HG02840 (cell line): ENCODE measurements at regions not wholly inside any gene's neighbourhood (a gene's known extent, or its start where the extent isn't known, plus 50 kb on each side); places are given as distances from the start of the nearest gene placed in this dataset.
"Not testable (repeated sequence)": the region's sequence is repeated elsewhere in the genome, so short reads cannot be mapped to it uniquely, and the experiment has no call there.

Experiments
- ATAC-seq: cut with Tn5 transposase; IDR thresholded peaks from one replicate; pipeline ENCODE4 v1.9.1; 2021; ENCODE audit warnings: mild to moderate bottlenecking, moderate library complexity, moderate number of reproducible peaks; ENCODE audit not compliant: unreplicated experiment, low FRiP score

DNA sequence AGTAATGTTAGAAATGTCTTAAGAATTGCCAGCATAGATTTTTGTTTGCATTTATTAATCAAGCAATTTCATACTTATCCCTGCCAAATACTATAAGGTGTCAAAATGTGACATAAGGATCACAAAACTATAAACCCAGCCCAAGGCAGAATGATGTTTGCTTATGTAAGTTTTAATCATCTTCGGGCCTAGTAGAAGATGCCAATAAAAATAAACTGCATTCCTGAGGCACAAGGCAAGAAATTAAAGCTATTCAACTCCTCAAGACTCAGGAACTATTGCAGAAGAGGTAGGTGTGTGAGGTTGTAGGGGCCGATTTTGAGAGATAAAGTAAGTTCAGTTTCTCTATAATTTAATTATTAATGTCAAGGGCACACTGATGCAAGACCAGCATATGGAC is 189.4 kb upstream of the AHR start:
- no peak for ATAC-seq

DNA sequence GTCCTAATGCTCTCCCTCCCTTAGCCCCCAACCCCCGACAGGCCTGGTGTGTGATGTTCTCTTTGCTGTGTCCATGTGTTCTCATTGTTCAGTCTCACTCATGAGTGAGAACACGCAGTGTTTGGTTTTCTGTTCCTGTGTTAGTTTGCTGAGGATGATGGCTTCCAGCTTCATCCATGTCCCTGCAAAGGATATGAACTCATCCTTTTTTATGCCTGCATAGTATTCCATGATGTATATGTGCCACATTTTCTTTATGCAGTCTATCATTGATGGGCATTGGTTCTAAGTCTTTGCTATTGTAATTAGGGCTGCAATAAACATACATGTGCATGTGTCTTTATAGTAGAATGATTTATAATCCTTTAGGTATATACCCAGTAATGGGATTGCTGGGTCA is 184.7 kb upstream of the AHR start:
- not testable (repeated sequence) for ATAC-seq

DNA sequence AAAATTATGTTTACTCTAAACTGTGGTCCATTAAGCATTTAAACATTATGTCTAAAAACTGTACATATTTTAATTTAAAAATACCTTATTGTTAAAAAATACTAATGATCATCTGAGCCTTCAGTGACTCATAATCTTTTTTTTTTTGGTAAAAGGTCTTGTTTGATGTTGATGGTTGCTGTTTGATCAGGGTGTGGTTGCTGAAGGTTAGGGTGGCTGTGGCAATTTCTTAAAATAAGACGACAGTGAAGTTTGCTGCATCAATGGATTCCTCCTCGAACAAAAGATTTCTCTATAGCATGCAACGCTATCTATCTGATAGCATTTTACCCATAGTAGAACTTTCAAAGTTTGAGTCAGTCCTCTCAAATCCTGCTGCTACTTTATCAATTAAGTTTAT is 180.0 kb upstream of the AHR start:
- no peak for ATAC-seq

DNA sequence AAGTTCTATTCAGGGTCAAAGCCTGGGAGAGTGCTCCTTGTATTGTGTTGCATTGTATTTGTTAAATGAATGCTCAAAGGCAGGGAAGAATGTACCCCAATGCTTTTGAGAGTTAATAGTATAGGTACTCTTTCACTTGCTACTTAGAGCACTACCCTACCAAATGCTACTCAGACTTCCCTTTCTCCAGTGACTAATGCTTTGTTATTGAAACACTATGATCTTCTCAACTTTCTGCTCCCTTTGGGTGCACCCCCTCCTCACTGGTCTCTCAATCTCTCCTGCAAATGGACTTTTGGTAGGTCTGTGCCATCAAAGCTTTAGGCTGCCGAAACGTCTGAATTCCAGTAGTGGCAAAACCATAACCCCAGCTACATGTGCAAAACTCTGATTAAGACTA is 177.7 kb upstream of the AHR start:
- no peak for ATAC-seq

DNA sequence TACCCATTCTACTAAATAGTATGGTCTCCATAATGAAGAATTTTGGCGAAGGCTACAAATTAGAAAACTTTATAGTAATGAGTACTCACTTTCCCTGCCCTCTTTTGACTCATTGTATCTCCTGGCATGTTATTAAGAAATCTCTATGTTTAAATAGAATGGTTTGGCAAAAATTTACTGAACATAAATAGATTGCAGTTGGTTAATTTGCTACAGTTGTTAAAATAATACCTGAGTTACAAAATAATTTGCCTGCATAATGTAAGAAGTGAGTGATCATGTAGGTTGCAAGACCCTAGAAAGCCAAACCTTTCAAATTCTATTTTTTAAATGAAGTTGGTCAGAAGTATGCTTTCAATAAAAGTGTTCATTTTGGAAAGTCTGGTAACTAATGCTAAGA is 176.8 kb upstream of the AHR start:
- ATAC-seq: no peak

DNA sequence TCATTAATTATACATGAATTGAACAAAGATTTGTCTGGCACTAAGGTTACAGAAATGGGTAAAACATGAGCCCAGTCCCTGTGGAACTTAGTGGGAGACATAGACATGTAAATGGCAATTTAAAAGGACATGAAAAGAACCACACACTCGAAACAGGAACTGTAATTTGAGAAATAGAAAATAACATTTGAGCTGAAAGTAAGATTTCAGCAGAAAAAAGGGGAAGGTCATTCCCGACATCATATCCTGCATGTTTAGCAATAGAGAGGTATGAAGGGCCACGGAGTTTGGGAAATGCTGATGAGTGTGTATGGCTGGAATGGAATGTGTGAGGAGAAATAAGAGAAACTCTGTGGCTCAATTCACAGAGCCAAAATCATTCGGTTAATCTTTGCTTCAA is 175.4 kb upstream of the AHR start:
- no peak for ATAC-seq

DNA sequence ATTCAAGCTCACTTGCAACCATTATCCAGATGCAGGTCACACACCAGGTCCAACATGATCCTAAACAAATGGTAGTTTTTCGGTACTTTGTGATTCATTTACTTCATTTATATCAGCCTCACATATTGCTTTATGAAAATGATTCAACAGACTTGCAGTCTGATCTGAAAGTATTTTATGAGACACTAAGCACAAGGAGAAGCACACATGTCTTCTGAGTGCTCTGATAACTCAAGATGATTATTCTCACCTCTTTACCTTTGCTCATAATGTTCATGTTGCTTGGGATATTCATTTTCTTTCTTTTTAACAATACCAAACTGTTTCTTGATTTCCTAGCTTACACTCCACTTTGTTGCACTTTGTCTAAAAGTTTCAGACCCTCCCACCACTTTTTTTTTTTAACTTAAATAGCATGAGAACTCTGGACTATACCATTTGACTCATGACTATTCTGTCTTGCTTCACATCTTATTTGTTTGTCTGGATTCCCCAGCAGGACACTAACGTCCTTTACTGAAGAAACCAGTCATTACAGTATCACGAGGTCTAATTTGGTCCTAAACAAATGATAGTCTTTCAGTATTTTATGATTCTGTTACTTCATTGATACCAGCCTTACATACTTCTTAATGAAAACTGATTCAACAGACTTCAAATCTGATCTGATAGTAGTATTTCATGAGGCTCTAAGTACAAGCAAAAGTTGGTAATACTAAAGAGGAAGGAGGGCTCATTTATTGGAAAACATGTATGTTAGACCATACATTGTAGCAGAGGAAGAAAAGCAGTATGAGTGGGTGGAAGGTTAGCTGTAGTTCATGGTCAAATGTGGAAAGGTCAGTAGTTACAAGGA is 171.8 kb upstream of the AHR start:
- peak; percentile 77 for ATAC-seq

DNA sequence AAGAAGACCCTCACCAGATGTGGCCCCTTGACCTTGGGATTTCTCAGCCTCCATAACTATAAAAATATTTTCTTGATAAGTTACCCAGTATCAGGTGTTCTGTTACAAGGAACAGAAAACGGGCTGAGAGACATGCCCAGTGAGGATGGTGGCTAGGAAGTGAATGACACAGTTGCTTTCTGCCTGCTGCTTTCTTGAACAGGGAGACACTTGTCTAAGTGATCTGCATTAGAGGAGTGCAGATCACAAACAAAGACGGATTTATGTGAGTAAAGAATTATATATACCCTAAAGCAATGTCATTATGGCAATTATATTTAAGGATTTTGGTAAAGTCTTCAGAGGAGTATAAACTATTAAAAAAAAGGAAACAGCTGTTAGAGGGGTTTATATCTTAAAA is 169.2 kb upstream of the AHR start:
- no peak for ATAC-seq

DNA sequence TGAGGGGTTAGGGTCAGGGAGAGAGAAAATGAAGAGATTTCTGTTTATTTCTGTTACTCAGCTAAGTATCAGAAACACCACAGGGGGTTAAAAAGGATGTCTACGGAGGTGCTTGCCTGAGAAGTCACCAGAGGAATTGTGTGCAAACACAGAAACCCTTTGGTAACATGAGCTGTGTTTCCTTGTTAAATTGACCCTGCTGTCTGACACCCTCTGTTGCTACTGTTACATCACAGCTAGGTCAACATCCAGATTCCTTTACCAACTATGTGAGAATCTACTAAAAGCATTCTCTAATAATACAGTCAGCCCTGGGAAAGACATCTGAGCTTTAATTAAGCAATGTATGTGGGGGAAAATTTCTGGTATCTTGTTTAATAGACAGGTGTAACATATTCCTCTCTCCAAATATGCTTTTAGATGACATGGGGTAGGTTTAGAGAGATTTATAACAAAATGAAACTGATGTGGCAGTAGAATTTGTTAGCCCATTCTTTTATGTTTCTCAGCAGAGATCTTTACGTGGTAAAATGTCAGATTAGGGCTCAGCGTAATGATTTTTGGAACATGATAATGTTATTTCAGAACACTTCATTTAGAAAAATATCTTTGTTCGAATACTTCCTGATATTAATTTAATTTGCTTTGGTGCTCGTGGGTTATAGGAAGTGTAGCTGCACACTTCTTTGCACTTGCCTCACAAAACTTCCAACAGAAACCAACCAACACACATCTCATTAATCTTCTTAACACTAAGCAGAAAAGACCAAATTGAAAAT is 168.0 kb upstream of the AHR start:
- no peak for ATAC-seq

DNA sequence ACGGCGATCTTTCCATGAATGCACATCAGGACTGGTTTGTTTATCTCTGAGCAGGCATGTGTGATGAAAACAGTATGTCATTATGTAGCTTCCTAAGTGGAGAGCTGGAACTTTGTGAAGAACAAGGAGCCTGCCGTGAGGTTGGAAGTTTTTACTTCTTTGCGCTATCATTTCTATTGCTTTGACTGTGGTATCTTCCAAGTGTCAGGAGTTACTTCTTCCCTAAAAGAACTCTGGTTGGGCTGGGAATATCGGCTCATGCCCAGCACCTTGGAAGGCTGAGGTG is 167.4 kb upstream of the AHR start:
- no peak for ATAC-seq

DNA sequence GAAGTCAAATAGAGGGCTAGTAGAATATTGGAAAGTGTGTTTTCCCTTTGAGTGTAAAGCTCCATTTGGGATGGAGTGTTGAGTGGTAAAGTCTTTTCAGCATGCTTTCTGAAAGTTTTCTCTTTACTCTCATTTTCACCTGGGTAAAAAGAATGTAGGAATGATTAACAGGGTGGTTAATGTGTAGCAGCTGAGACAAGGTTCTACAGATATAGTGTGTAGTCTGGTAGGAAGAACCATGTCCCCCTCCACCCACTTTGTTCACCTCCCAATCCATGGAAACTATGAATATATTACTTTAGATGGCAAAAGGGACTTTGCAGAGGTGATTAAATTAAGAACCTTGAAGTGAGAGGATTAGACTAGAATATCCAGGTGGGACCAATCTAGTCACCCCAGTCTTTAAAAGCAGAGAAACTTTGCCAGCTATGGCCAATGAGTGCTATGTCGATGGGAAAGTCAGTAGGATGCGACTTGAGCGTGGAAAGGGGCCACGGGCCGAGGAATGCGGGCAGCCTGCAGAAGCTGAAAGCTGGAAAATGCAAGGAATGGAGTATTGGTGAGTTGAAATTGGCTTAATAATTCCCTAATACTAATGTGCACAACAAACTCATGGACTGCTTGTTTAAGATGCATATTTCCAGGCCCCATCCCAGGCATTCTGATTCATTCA is 166.3 kb upstream of the AHR start:
- peak; percentile 45 for ATAC-seq

DNA sequence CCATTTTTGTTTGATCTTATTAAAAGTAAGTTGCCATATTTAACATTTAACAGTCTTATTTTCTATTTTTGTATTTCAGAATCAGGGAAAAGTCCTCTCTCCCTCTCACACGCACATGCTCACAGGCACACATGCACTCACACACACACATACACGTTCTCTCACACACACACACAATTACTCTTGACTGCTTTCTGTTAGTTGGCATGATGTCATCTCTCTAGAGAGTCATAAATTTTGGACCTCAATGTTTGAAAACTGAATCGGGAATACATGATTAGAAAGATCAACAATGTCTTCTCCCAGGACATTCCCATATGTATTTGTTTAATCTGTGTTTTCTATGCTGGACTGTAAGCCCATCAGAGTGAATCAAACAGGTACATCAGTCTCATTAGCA is 165.7 kb upstream of the AHR start:
- ATAC-seq: no peak

DNA sequence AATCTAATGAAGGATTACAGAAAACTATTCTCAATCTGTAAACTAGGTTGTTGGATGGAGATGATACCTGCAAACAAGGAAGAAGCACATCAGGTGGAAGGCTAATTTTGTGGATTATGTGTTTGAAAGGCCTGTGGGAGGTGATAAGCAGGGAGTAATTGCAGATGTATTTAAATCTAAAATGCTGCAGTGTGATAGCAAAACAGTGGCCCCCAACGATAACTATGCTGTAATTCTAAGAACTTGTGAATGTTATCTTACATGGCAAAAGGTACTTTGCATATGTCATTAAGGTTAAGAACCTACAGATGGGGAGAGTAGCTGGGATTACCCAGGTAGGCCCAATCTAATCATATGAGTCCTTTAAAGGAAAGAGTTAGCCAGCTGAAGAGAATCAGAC is 164.5 kb upstream of the AHR start:
- ATAC-seq: no peak

DNA sequence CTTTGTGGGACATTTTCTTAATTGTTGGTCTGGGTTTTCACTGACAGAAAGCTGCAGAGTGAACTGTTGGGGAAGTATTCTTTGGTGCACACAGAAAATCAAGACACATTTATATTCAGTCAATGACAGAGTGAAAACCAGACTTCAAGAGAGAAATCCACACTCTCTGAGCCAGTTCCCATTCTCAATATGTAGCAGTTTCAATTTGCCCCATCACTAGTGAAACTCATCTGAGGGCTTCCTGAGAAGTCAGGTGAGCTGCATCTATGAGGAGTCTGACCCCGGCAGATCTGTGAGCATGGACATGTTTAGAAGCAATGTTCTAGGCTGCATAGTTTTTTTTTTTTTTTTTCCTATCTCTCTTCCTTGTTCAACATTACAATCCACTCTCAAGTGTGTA is 163.7 kb upstream of the AHR start:
- peak; percentile 73 for ATAC-seq

DNA sequence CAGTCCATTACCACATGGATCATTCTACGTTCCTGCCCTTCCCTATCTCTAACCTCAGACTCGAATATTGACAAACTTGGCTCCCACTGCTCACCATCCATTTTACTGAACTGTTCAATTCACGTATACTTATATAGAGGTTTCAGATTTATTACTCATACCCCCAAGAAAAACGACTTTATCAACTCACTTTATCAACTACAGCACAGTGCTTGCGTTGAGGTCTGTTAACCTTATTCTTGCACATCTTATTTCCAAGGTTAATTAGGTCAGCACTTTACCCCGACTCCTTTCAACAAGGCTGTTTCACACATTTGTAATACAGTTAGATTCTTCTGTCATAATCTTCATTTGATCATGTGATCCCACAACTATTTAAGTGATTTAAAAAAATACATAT is 162.3 kb upstream of the AHR start:
- no peak for ATAC-seq

DNA sequence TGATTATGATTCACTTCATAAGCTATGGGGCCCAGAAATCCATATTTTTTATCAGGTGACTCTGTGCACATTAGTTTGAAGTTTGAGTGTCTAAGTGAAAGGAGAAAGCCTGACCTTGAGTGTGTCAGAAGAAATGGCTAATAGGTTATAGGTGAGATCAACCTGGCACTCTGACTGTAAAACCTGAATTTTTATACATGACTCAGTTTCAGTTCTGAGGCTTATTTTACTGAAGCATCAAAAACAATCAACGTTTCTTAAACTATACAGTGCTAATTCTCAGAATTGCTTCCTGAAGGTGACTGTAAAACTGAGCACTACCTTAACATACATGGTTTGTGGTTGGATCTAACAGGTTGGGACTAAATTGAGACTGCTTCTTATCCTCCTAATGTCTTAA is 159.4 kb upstream of the AHR start:
- no peak for ATAC-seq

DNA sequence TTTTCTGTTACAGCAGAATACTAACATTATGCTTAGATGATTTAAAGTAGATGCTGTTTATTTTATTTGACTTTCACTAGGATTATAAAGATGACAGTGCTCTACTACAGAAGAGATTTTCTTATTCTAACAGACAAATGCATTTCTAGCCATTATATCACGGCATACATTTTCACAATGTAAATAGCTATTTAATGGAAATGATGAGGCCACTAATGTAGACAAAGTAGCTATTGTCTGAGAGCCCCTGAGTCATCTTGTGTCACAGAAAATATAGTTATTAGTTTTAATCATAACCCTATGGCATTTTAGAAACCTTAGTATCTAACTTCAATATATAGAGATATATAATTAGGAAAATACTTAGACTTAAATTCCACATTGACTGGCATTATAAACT is 158.0 kb upstream of the AHR start:
- no peak for ATAC-seq

DNA sequence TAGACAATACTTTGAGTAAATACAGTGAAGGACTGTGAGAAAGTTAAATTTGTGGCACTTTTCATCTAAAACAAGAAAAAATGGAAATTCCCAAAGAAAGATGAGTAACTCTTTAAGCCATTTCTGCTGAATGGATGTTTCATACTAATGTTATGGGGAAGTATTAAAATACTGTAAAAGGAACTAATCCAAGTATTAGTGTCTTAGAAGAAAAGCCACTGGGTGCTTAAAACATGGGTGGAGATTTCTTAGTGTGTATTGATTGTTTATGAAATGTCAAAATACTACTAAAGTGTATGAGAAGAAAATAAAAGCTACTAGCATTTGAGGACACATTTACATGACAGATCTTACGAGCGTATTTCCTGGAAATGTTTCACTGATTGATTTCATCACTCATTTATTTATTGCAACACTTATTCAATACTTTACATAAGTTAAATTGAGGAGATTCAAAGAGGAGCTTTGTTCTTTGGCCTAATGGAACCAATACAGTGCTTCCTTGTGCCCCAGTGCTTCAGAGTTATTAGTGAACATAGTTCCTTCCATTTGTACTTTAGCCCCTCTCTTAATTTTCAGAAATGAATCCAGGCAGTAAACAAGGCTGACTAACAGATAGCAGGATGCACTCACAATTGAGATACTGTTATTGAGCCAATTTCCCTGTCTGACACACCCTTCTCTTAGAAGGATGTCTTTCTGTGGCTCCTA is 155.5 kb upstream of the AHR start:
- no peak for ATAC-seq

DNA sequence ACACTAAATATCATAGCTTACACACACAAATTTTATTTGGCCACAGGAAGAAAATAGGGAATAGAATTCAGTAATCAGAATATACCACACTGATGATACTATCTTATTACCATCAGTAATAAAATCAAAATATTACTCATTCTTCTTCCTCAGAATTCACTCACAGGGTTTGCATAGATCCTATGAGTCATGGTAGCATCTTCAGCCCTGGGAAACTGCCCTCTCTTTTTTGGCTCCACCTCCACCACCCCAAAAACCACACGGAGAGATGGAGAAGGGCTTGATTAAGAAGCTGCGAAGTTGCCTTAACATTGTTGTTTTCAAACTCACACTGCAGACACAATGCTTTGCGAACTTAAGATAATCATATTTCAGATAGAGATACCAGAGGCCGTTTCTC is 154.1 kb upstream of the AHR start:
- no peak for ATAC-seq

DNA sequence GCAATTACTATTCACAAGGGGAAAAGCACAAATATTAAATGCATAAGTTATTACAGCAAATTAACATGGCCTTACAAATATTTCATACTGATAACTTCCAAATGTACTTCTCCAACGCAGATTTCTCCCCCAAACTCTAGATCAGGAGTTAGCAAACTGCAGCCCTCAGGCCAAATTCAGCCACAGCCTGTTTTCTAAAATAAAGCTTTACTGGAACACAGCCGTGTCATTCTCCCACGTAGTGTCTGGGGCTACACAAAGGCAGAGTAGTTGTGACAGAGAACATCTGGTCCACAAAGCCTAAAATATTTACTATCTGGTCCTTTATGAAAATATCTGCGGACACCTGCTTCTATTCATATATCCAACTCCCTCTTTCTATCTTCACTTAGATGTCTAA is 151.8 kb upstream of the AHR start:
- no peak for ATAC-seq

DNA sequence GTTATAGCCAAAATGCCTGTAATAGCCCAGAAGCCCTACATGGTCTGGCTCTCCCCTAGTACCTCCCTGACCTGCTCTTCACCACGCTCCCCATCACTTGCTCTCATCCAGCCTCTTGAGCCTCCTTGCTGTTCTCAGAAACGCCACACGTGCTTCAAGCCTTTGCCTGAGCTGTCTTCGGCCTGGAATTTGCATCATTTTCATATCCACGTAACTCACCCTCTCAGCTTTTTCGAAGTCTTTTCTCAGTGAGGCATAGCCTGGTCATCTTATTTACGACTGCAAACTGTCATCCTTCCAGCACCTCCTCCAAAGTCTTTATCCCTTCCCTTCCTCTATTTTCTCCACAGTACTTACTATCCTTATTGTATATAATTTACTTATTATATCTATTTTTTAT is 151.0 kb upstream of the AHR start:
- ATAC-seq: no peak
